Adrenal gland (tissue), 9 donors: ENCODE measurements at regions not wholly inside any gene's neighbourhood (a gene's known extent, or its start where the extent isn't known, plus 50 kb on each side); places are given as distances from the start of the nearest gene placed in this dataset.

Source experiments
- DNase-seq, 7 donors: peaks; one replicate each; pipeline ENCODE4 v3.0.0-alpha.2; 2019 to 2020
- H3K27ac ChIP-seq, 5 donors: fragments of 200-600 bp; sonication (generic) in 4 of 5; 1 replicate in 3 of 5; 2 replicates in 2 of 5; pipeline versions ENCODE4 v1.5.1 to v1.8.0; 2016 to 2020; ENCODE audit warnings: mild to moderate bottlenecking in 1 of 5
- H3K27me3 ChIP-seq: fragments of 200-600 bp; 2 replicates; pipeline ENCODE4 v1.8.0; 2021
- H3K36me3 ChIP-seq, 2 donors: fragments of 200-600 bp; replicated peaks in 1 of 2; 1 replicate in 1 of 2; 2 replicates in 1 of 2; pipeline versions ENCODE4 v1.5.1 to v1.8.0; 2018 to 2022
- H3K4me1 ChIP-seq, 2 donors: fragments of 200-600 bp; replicated peaks in 1 of 2; 1 replicate in 1 of 2; 2 replicates in 1 of 2; pipeline versions ENCODE4 v1.5.1 to v1.8.0; 2018 to 2021
- H3K4me3 ChIP-seq, 4 donors: fragments of 200-600 bp; sonication (generic) in 3 of 4; one replicate each; pipeline ENCODE4 v1.5.1; 2016 to 2018
- H3K9me3 ChIP-seq, 3 donors: fragments of 200-600 bp; sonication (generic) in 1 of 3; replicated peaks in 1 of 3; 1 replicate in 2 of 3; 2 replicates in 1 of 3; pipeline versions ENCODE4 v1.5.1 to v1.8.0; 2016 to 2021
- POLR2A ChIP-seq, 2 donors: fragments of 450-650 bp; IDR thresholded peaks; one replicate each; pipeline ENCODE4 v1.6.1; 2017; ENCODE audit warnings: antibody characterized with exemption in 2 of 2, mild to moderate bottlenecking in 2 of 2, moderate library complexity in 1 of 2
- WGBS, 4 donors: extraction: QIAGEN DNeasy Blood & Tissue Kit in 2 of 4; methylation state at CpG; one replicate each; pipeline versions ENCODE4 v1.1.5 to v1.1.7; 2013 to 2017; 5-methylcytosine and 5-hydroxymethylcytosine counted together
- intact Hi-C, 2 donors: fragments of 100-400 bp; cut with DNase I; formaldehyde crosslinking; loops; one replicate each; pipeline versions ENCODE4 v1.14.1 to v1.15.0; 2022 to 2023
- TF ChIP-seq, protein P1 (sequence below), 6 experiments: fragments of 450-650 bp in 4 of 6; fragments of 200-600 bp in 2 of 6; sonication (generic) in 1 of 6; IDR thresholded peaks; 1 replicate in 5 of 6; 2 replicates in 1 of 6; pipeline versions ENCODE4 v1.5.1 to v1.8.0; 2016 to 2021; ENCODE audit warnings: antibody characterized with exemption in 6 of 6, mild to moderate bottlenecking in 2 of 6, moderate library complexity in 1 of 6
- donor health status: healthy with polysubstance abuse.
- donor health status: Bipolar disorder and iron deficiency.
- donor health status: DM: yes; HTN: yes; CAD: no.
- donor health status: DM: no; HTN: no; CAD: no.
- donor health status: DM: no; HTN: no; CAD: no.

GRCh38 chr20:48478370-48478769 is 349.4 kb downstream of the PREX1 start:
- no peak for TF ChIP-seq POLR2A (IDR thresholded peaks at IDR 0.05)
- TF ChIP-seq, protein P1, sequence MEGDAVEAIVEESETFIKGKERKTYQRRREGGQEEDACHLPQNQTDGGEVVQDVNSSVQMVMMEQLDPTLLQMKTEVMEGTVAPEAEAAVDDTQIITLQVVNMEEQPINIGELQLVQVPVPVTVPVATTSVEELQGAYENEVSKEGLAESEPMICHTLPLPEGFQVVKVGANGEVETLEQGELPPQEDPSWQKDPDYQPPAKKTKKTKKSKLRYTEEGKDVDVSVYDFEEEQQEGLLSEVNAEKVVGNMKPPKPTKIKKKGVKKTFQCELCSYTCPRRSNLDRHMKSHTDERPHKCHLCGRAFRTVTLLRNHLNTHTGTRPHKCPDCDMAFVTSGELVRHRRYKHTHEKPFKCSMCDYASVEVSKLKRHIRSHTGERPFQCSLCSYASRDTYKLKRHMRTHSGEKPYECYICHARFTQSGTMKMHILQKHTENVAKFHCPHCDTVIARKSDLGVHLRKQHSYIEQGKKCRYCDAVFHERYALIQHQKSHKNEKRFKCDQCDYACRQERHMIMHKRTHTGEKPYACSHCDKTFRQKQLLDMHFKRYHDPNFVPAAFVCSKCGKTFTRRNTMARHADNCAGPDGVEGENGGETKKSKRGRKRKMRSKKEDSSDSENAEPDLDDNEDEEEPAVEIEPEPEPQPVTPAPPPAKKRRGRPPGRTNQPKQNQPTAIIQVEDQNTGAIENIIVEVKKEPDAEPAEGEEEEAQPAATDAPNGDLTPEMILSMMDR (IDR thresholded peaks at IDR 0.05): no peak
- no peaks in the 10 kb centered on the region for H3K36me3 ChIP-seq
- no peaks in the 10 kb centered on the region for H3K9me3 ChIP-seq
- no peak for DNase-seq
- H3K27me3 ChIP-seq: no peaks in the 10 kb centered on the region
- no peaks in the 10 kb centered on the region for H3K4me1 ChIP-seq
- no peak overlapping the region for H3K4me3 ChIP-seq
- no peak overlapping the region for H3K27ac ChIP-seq
- 64 to 91% (median 73%) methylated on average over 5 of the region's 5 CpGs for WGBS, 4 donors
- intact Hi-C loops: no loop called here

DNA sequence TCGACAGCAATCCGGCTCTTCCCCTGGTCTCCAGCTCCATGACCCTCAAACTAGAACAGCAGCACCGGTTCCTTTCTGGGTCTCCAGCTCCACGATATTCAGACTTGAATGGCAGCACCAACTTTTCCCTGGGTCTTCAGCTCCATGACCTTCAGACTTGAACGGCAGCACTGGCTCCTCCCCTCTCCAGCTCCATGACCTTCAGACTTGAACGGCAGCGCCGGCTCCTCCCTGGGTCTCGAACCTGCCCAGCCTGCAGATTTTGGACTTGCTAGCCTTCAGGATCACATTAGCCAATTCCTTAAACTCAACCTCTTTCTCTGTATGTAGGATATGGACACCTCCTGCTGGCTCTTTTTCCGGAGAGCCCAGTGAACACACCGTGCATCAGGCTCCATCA is 350.9 kb downstream of the PREX1 start:
- Histone ChIP-seq H3K27me3 (no peaks in the 10 kb centered on the region), H3K27ac (no peak overlapping the region), H3K4me1 (no peaks in the 10 kb centered on the region), H3K4me3 (no peak overlapping the region), H3K36me3 (no peaks in the 10 kb centered on the region), H3K9me3 (no peaks in the 10 kb centered on the region)
- 59 to 68% (median 64%) methylated on average over 11 of the region's 11 CpGs for WGBS, 4 donors
- intact Hi-C loops: no loop called here
- TF ChIP-seq POLR2A (IDR thresholded peaks at IDR 0.05): no peak
- TF ChIP-seq, protein P1 (IDR thresholded peaks at IDR 0.05): no peak
- no peak for DNase-seq

DNA sequence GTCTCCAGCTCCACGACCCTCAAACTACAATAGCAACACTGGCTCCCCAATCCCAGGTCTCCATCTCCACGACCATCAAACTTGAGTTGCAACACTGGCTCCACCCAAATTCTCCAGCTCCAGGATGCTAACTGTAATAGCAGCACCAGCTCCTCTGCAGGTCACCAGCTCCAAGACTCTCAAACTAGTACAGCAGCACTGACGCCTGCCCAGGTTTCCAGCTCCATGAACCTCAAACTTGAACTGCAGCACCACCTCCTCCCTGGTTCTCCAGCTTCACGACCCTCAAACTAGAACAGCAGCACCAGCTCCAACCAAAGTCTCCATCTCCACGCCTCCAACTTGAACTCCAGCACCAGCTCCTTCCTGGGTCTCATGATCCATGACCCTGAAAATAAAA is 353.8 kb downstream of the PREX1 start:
- intact Hi-C loops: no loop called here
- DNase-seq: no peak
- H3K27me3 ChIP-seq: no peaks in the 10 kb centered on the region
- H3K4me1 ChIP-seq: no peaks in the 10 kb centered on the region
- H3K36me3 ChIP-seq: no peaks in the 10 kb centered on the region
- TF ChIP-seq, protein P1 (IDR thresholded peaks at IDR 0.05): no peak
- no peak for TF ChIP-seq POLR2A (IDR thresholded peaks at IDR 0.05)
- WGBS, 4 donors: 67 to 73% (median 72%) methylated on average over 4 to 5 of the region's 5 CpGs
- H3K27ac ChIP-seq: no peak overlapping the region
- H3K9me3 ChIP-seq: no peaks in the 10 kb centered on the region
- H3K4me3 ChIP-seq: no peak overlapping the region

GRCh38 chr20:48471759-48472408 is 355.9 kb downstream of the PREX1 start:
- DNase-seq: no peak
- 57 to 65% (median 59%) methylated on average over 9 of the region's 9 CpGs for WGBS, 4 donors
- Histone ChIP-seq H3K9me3 (no peaks in the 10 kb centered on the region), H3K27me3 (no peaks in the 10 kb centered on the region), H3K36me3 (no peaks in the 10 kb centered on the region), H3K4me1 (no peaks in the 10 kb centered on the region), H3K27ac (no peak overlapping the region), H3K4me3 (no peak overlapping the region)
- intact Hi-C loops: no loop called here
- TF ChIP-seq, protein P1 (IDR thresholded peaks at IDR 0.05): no peak
- no peak for TF ChIP-seq POLR2A (IDR thresholded peaks at IDR 0.05)
